Neural progenitor cell (in vitro differentiated cells): ENCODE measurements at regions not wholly inside any gene's neighbourhood (a gene's known extent, or its start where the extent isn't known, plus 50 kb on each side); places are given as distances from the start of the nearest gene placed in this dataset.

Source experiments
- DNase-seq: peaks from one replicate; pipeline ENCODE4 v3.0.0-alpha.2; 2016; ENCODE audit warnings: low spot score
- H2AFZ ChIP-seq: fragments of 200-600 bp; sonication (generic); replicated peaks from 2 replicates; pipeline ENCODE4 v1.6.1; 2016; ENCODE audit warnings: antibody characterized with exemption
- H3F3A ChIP-seq: fragments of 200-600 bp; sonication (generic); 2 replicates; pipeline ENCODE4 v1.6.1; 2016; ENCODE audit warnings: antibody characterized with exemption, low read depth
- H3K27ac ChIP-seq: fragments of 200-600 bp; sonication (generic); 2 replicates; pipeline ENCODE4 v1.5.1; 2016; ENCODE audit warnings: mild to moderate bottlenecking
- H3K27me3 ChIP-seq: fragments of 200-600 bp; sonication (generic); 2 replicates; pipeline ENCODE4 v1.6.1; 2016; ENCODE audit warnings: mild to moderate bottlenecking, moderate library complexity
- H3K36me3 ChIP-seq: fragments of 200-600 bp; sonication (generic); 2 replicates; pipeline ENCODE4 v1.5.1; 2016
- H3K4me1 ChIP-seq: fragments of 200-600 bp; sonication (generic); 2 replicates; pipeline ENCODE4 v1.6.1; 2016; ENCODE audit warnings: mixed run types
- H3K4me2 ChIP-seq: fragments of 200-600 bp; sonication (generic); 2 replicates; pipeline ENCODE4 v1.6.1; 2016
- H3K4me3 ChIP-seq: fragments of 200-600 bp; sonication (generic); 2 replicates; pipeline ENCODE4 v1.5.1; 2016
- H3K79me2 ChIP-seq: fragments of 200-600 bp; sonication (generic); 2 replicates; pipeline ENCODE4 v1.6.1; 2016; ENCODE audit warnings: low read depth
- H3K9ac ChIP-seq: fragments of 200-600 bp; sonication (generic); 2 replicates; pipeline ENCODE4 v1.6.1; 2016
- H3K9me3 ChIP-seq: fragments of 200-600 bp; sonication (generic); 2 replicates; pipeline ENCODE4 v1.5.1; 2016; ENCODE audit warnings: low read depth
- H4K20me1 ChIP-seq: fragments of 200-600 bp; sonication (generic); 2 replicates; pipeline ENCODE4 v1.6.1; 2016; ENCODE audit warnings: low read depth
- H3K27ac Mint-ChIP-seq: 3 replicates; pipeline ENCODE4 v1.8.0; 2021; ENCODE audit warnings: mixed read lengths
- H3K27me3 Mint-ChIP-seq: 2 replicates; pipeline ENCODE4 v1.8.0; 2022; ENCODE audit warnings: low read depth, mild to moderate bottlenecking, inconsistent platforms, moderate library complexity, mixed read lengths; ENCODE audit not compliant: insufficient read depth
- H3K36me3 Mint-ChIP-seq: 3 replicates; pipeline ENCODE4 v1.8.0; 2021; ENCODE audit warnings: mixed read lengths
- H3K4me1 Mint-ChIP-seq: 3 replicates; pipeline ENCODE4 v1.8.0; 2021; ENCODE audit warnings: mixed read lengths
- H3K4me3 Mint-ChIP-seq: 3 replicates; pipeline ENCODE4 v1.8.0; 2021; ENCODE audit warnings: mild to moderate bottlenecking, moderate library complexity, mixed read lengths
- H3K9me3 Mint-ChIP-seq: 3 replicates; pipeline ENCODE4 v1.8.0; 2020; ENCODE audit warnings: mixed read lengths
- CTCF ChIP-seq: fragments of 200-600 bp; sonication (generic); IDR thresholded peaks from 2 replicates; pipeline ENCODE4 v1.5.1; 2017; ENCODE audit warnings: antibody characterized with exemption, mild to moderate bottlenecking
- EZH2 ChIP-seq: fragments of 200-600 bp; sonication (generic); IDR thresholded peaks from 2 replicates; pipeline ENCODE4 v1.6.1; 2017; ENCODE audit warnings: antibody characterized with exemption, mild to moderate bottlenecking, moderate library complexity
- EZH2phosphoT487 ChIP-seq: fragments of 200-600 bp; sonication (generic); IDR thresholded peaks from 2 replicates; pipeline ENCODE4 v1.6.1; 2017; ENCODE audit warnings: antibody characterized with exemption

GRCh38 chr16:87176735-87177134 lies 140.5 kb downstream of the C16orf95 start:
- Histone ChIP-seq H3K27ac (no peak overlapping the region), H3K9me3 (no peaks in the 10 kb centered on the region), H3K4me3 (no peak overlapping the region), H2AFZ (no peak overlapping the region), H3K36me3 (no peaks in the 10 kb centered on the region), H3K4me2 (no peak overlapping the region), H3K27me3 (no peaks in the 10 kb centered on the region), H3K4me1 (peaks cover 11% of the 10 kb centered on the region), H4K20me1 (no peaks in the 10 kb centered on the region), H3F3A (no peaks in the 10 kb centered on the region), H3K9ac (no peak overlapping the region), H3K79me2 (no peaks in the 10 kb centered on the region)
- peaks cover 25% of the 10 kb centered on the region for H3K4me1 Mint-ChIP-seq
- TF ChIP-seq EZH2phosphoT487 (no peak), CTCF (no peak), EZH2 (no peak)
- H3K36me3 Mint-ChIP-seq, result no peaks in the 10 kb centered on the region
- no peaks in the 10 kb centered on the region for H3K9me3 Mint-ChIP-seq
- H3K27me3 Mint-ChIP-seq, result peaks cover 16% of the 10 kb centered on the region
- H3K27ac Mint-ChIP-seq, result peak overlapping the region; percentile 57
- no peak overlapping the region for H3K4me3 Mint-ChIP-seq
- DNase-seq, result no peak

- H4K20me1 ChIP-seq, result no peaks in the 10 kb centered on the region
- Mint-ChIP-seq H3K4me1 (peaks cover 25% of the 10 kb centered on the region), H3K27ac (peak overlapping the region; percentile 57), H3K27me3 (peaks cover 16% of the 10 kb centered on the region), H3K36me3 (no peaks in the 10 kb centered on the region), H3K9me3 (no peaks in the 10 kb centered on the region), H3K4me3 (no peak overlapping the region)
- peak overlapping the region; percentile 100 for H2AFZ ChIP-seq
- no peaks in the 10 kb centered on the region for H3K79me2 ChIP-seq
- H3K9ac ChIP-seq, result no peak overlapping the region
- no peak overlapping the region for H3K4me3 ChIP-seq
- no peak for DNase-seq
- TF ChIP-seq EZH2, result no peak
- no peak for TF ChIP-seq CTCF
- no peak for TF ChIP-seq EZH2phosphoT487
- no peaks in the 10 kb centered on the region for H3F3A ChIP-seq
- H3K36me3 ChIP-seq, result no peaks in the 10 kb centered on the region
- H3K4me1 ChIP-seq, result peaks cover 11% of the 10 kb centered on the region
- peak overlapping the region; percentile 55 for H3K4me2 ChIP-seq
- no peak overlapping the region for H3K27ac ChIP-seq
- H3K27me3 ChIP-seq, result no peaks in the 10 kb centered on the region
- no peaks in the 10 kb centered on the region for H3K9me3 ChIP-seq
Measured at GRCh38 chr16:87177673-87178072, 139.5 kb downstream of the C16orf95 start.

DNA sequence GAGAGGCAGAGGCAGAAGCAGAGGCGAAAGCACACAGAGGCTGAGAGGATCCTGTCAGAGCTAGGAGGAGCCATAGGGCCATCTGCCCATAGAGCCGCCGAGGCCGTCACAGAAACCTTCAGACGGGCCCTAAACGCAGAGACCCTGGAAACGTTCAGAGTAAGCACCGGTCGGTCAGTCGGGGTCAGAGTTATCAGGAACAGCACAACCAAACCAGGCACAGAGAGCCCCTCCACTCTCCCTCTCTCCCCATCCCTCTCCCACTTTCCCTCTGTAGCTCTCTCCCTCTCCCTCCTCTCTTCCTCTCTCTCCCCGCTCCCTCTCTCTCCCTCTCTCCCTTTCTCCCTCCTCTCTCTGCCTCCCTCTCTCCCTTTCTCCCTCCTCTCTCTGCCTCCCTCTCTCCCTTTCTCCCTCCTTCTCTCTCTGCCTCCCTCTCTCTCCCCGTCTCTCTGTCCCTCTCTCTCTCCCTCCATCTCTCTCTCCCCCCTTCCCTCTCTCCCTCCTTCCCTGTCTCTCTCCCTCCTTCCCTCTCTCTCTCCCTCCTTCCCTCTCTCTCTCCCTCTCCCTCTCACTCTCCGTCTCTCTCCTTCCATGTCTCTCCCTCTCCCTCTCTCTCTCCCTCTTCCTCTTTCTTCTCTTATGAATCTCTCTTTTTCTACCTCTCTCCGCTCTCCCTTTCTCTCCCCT lies 138.9 kb downstream of the C16orf95 start:
- H4K20me1 ChIP-seq, result no peaks in the 10 kb centered on the region
- DNase-seq, result peak; percentile 54
- Mint-ChIP-seq H3K4me1 (peaks cover 25% of the 10 kb centered on the region), H3K27me3 (peaks cover 16% of the 10 kb centered on the region), H3K9me3 (no peaks in the 10 kb centered on the region), H3K4me3 (peak overlapping the region; percentile 68), H3K36me3 (no peaks in the 10 kb centered on the region), H3K27ac (peak overlapping the region; percentile 43)
- H3K9ac ChIP-seq, result no peak overlapping the region
- no peak overlapping the region for H3K27ac ChIP-seq
- peaks cover 11% of the 10 kb centered on the region for H3K4me1 ChIP-seq
- peak overlapping the region; percentile 100 for H2AFZ ChIP-seq
- H3K79me2 ChIP-seq, result no peaks in the 10 kb centered on the region
- H3K36me3 ChIP-seq, result no peaks in the 10 kb centered on the region
- peak overlapping the region; percentile 55 for H3K4me2 ChIP-seq
- no peaks in the 10 kb centered on the region for H3F3A ChIP-seq
- TF ChIP-seq EZH2, result no peak
- TF ChIP-seq EZH2phosphoT487, result no peak
- no peak for TF ChIP-seq CTCF
- H3K9me3 ChIP-seq, result no peaks in the 10 kb centered on the region
- H3K27me3 ChIP-seq, result no peaks in the 10 kb centered on the region
- H3K4me3 ChIP-seq, result no peak overlapping the region
